Upper lobe of right lung (tissue), 1 donor: ENCODE measurements at regions not wholly inside any gene's neighbourhood (a gene's known extent, or its start where the extent isn't known, plus 50 kb on each side); places are given as distances from the start of the nearest gene placed in this dataset.

Experiments used
- ATAC-seq: fragments of 200-7000 bp; cut with Tn5 transposase; one replicate; pipeline ENCODE4 v1.9.1; 2020; ENCODE audit warnings: mild to moderate bottlenecking, moderate library complexity
- DNase-seq: peaks from one replicate; pipeline ENCODE4 v3.0.0-alpha.2; 2020
- H3K27ac ChIP-seq: fragments of 200-600 bp; one replicate; pipeline ENCODE4 v1.8.0; 2022
- H3K27me3 ChIP-seq: fragments of 200-600 bp; one replicate; pipeline ENCODE4 v1.8.0; 2022; ENCODE audit warnings: mild to moderate bottlenecking
- H3K36me3 ChIP-seq: fragments of 200-600 bp; one replicate; pipeline ENCODE4 v1.8.0; 2022
- H3K4me1 ChIP-seq: fragments of 200-600 bp; one replicate; pipeline ENCODE4 v1.8.0; 2022
- H3K4me3 ChIP-seq: fragments of 200-600 bp; one replicate; pipeline ENCODE4 v1.8.0; 2022; ENCODE audit warnings: mild to moderate bottlenecking
- H3K9me3 ChIP-seq: fragments of 200-600 bp; one replicate; pipeline ENCODE4 v1.8.0; 2022
- CTCF ChIP-seq: fragments of 200-600 bp; IDR thresholded peaks from one replicate; pipeline ENCODE4 v1.8.0; 2022; ENCODE audit warnings: antibody characterized with exemption
- intact Hi-C: fragments of 100-400 bp; cut with DNase I; formaldehyde crosslinking; loops from one replicate; pipeline ENCODE4 v1.11.0; 2022
- donor health status: DM: no; HTN: yes; CAD: no; lungs with severe emphysema.

- H3K9me3 ChIP-seq, result no peaks in the 10 kb centered on the region
- intact Hi-C loops, result no loop called here
- no peaks in the 10 kb centered on the region for H3K36me3 ChIP-seq
- no peaks in the 10 kb centered on the region for H3K4me1 ChIP-seq
- peak; percentile 66 for ATAC-seq
- no peak overlapping the region for H3K27ac ChIP-seq
- DNase-seq, result no peak
- TF ChIP-seq CTCF, result no peak
- no peak overlapping the region for H3K4me3 ChIP-seq
- H3K27me3 ChIP-seq, result peaks cover 27% of the 10 kb centered on the region
Observed at GRCh38 chr5:176719113-176719739, 71.9 kb downstream of the TSPAN17 start.

GRCh38 chr5:176721509-176721908 lies 74.2 kb downstream of the TSPAN17 start:
- peaks cover 40% of the 10 kb centered on the region for H3K27me3 ChIP-seq

DNA sequence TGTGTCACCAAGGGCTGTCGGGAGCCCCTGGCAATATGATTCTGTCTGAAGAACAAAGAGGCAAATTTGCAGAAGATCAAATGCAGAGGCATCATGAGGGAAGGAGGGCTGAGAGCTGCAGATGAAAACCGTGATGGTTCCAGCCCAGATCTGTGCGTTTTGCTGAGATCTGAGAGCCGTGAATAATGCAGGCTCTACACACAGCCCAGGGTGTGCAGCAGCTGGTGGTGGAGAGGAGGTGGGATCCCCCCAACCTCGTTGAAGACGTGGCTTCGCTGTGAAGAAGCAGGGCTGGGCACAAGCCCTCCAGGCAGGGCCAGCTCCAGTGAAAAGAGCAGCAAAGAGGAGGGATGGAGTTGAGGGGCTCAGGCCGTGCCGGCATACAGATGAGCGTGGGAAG lies 75.5 kb downstream of the TSPAN17 start:
- DNase-seq (no peak), ATAC-seq (no peak)
- Histone ChIP-seq H3K4me3 (no peak overlapping the region), H3K9me3 (no peaks in the 10 kb centered on the region), H3K27ac (no peak overlapping the region), H3K4me1 (no peaks in the 10 kb centered on the region), H3K27me3 (peaks cover 42% of the 10 kb centered on the region), H3K36me3 (no peaks in the 10 kb centered on the region)
- intact Hi-C loops, result no loop called here
- TF ChIP-seq CTCF, result no peak

More at GRCh38 chr5:176721509-176721908, 74.2 kb downstream of the TSPAN17 start:
- DNase-seq (no peak), ATAC-seq (no peak)
- H3K27ac ChIP-seq, result no peak overlapping the region
- intact Hi-C loops, result no loop called here
- H3K36me3 ChIP-seq, result no peaks in the 10 kb centered on the region
- no peaks in the 10 kb centered on the region for H3K4me1 ChIP-seq
- H3K9me3 ChIP-seq, result no peaks in the 10 kb centered on the region
- TF ChIP-seq CTCF, result no peak
- H3K4me3 ChIP-seq, result no peak overlapping the region

DNA sequence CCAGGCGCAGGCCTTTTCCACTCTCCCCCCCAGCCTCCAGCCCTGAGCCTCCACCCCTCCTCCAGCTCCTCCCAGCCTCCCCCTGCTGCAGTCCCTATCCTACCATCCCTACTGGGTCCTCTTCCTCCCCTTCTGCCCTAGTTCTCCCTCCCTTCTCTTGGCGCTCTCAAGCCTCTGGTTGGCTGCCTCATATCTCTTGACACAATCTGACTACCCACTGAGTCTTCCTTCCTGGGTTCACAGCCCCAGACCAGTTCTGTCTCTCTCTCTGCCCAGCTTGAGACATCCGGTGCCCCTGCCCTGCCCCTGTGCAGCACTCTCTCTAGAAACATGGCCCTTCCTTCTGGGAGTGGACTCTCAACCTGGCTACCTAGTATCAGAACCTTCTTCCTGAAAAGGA lies 76.2 kb downstream of the TSPAN17 start:
- no peak for ATAC-seq
- Histone ChIP-seq H3K36me3 (no peaks in the 10 kb centered on the region), H3K27ac (no peak overlapping the region), H3K4me3 (no peak overlapping the region), H3K4me1 (no peaks in the 10 kb centered on the region), H3K27me3 (peaks cover 42% of the 10 kb centered on the region), H3K9me3 (no peaks in the 10 kb centered on the region)
- no peak for TF ChIP-seq CTCF
- intact Hi-C loops, result no loop called here
- DNase-seq, result no peak

DNA sequence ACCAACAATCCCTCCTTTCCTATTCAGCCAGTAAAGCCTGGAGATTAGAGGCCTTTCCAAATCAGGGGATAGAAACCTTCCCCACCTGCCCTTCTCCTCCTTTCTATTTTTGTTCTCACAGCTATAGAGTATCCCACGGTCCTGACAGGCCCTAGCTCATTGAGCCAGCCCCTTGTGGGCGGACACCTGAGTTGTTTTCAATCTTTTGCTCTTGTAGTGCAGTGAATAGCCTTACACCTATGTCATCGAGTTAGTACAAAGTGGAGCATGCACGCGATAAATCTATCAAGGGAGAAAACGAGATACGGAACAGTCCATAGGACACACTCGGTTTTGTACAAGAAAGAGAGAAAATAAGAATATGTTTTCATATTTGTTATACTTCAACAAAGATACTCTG lies 77.2 kb downstream of the TSPAN17 start:
- Histone ChIP-seq H3K36me3 (no peaks in the 10 kb centered on the region), H3K9me3 (no peaks in the 10 kb centered on the region), H3K4me1 (no peaks in the 10 kb centered on the region), H3K27ac (no peak overlapping the region), H3K4me3 (no peak overlapping the region), H3K27me3 (peaks cover 49% of the 10 kb centered on the region)
- ATAC-seq (no peak), DNase-seq (no peak)
- intact Hi-C loops, result no loop called here
- no peak for TF ChIP-seq CTCF
